ENCODE measurements at regions not wholly inside any gene's neighbourhood (a gene's known extent, or its start where the extent isn't known, plus 50 kb on each side); places are given as distances from the start of the nearest gene placed in this dataset.

DNA sequence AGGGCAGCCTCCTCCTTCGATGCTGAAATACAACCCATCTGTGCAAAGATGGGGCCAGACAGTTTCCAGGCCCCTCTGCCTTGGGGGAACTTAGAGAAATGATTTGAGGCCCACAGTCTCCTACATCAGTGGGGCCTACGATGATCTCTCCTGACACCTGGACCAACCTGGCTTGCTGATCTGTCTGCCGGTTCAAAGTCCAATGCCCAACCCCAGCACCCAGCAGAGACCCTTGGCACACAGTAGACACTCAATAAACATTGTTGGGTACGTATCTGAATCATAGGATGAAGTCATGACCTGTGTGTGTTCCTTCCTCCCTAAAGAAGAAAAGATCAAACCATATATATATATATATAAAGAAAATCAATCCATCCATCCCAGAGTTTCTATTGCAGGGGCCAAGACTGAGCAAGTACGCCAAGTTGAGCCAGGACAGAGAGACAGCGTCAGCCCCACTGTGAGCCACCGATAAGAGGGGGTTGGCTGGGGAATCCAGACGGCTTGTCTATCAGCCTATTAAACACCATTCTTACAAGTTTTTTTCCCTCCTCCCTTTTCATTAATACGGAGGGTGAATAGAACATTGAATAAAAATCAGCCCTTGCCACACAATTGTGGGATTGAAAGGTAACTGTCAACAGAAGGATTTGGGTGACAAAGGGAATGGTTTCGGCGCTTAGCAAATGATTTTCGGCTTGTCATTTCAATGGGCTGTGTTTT, 244.1 kb downstream of the MN1 start:
- DNase-seq: no peak

DNA sequence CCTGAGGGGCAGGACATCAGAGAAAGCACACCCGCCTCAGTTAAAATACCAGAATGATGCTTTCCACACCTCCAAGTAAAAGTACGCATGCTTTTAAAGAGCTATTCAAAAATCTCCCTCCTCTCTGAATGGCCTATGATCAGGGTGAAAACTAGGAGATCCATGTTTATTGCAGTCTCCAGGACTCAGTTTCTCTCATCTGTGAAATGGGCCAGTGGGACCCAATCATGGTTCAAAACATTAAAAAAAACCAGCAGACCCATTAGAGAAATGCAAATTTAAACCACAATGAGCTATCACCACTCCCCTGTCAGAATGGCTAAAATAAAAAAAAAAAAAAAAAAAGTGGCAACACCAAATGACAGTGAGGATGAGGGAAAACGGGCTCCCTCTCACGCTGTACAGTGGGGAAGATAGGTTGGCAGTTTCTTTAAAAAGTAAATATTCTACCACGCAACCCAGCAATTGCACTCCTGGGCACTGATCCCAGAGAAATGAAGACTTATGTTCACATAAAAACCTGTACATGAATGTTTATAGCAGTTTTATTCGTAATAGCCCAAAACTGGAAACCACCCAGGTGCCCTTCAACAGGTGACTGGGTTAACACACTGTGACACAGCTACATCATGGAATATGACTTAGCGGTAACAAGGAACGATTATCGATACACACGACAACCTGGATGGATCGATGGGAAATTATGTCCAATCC, 242.7 kb downstream of the MN1 start:
- no peak for DNase-seq

DNA sequence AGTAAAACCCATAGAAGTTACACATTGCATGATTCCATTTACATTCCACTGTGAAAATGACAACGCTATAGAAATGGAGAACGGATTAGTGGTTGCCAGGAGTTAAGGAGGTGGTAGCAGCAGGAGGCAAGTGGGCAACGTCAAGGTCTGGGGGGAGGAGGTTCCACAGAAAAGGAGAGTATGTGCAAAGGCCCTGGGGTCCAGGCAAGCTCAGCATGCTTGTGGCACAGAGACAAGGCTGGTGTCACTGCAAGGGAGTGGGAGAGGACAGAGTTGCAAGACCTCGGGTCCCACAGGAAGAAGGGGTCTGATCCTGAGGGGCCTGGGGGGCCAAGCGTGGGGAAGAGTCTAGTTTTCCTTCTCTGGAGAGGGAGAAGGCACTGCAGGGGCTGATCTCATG, 240.8 kb downstream of the MN1 start:
- no peak for DNase-seq

DNA sequence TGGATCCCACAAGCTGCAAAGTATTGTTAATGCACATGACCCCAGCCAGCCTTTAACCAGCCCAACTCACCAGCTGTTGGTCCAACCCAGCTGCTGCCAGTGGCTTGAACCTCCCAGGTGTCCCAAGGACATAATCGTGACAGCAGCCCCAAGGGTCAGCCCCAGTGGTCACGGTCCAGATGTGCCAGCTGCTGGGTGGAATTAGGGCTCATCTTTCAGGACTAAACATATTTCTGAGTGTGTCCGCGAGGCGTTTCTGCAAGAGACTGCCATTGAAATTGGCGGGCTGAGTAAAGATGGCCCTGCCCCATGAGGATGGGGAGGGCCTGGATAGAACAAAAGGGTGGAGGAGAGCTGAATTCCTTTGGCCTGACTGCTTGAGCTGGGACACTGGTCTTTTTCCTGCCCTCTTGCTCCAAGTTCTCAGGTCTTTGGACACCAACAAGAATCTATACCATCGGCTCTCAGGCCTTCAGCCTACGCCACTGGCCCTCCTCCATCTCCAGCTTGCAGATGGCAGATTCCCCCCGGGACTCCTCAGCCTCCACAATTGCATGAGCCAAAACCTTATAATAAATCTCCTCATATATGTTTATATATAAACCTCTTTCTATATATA, 240.2 kb downstream of the MN1 start:
- DNase-seq: no peak

DNA sequence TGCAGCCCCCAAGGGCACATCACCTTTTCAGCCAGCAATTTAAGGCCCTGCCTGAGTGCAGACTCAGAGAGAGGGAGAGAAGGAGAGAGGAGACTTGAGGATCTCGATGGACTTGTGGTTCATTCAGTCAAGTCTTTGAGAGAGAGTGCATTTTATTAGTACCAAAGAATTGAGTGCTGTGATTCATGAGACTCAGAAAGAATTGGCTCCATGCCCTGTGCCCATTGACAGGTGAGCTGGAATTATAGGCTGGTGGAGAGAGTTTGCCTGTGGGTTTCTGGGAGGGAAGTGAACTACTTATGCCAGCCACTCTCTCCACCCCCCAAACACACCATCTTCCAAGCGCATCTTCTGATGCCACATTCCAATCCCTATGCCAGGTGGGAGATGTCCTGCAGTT, 236.8 kb downstream of the MN1 start:
- DNase-seq: no peak

DNA sequence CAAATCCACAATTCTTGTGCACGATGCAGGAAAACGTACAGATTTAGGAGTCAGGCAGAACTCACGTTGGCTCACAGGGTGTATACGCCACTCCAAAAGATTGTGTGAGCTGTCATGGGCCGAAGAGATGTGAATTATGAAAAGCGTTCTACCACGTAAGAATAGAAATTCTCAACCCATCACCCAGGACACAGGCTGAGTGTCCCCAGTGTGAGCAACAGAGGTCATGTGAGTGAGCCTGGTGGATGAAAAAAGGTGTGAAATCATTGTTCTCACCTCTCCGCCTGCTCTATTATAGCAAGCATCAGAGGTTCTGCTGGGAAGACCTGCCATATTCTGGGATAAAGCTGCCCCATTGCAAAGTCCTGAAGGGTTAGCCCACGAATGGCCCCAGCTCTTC, 235.0 kb downstream of the MN1 start:
- DNase-seq: no peak

DNA sequence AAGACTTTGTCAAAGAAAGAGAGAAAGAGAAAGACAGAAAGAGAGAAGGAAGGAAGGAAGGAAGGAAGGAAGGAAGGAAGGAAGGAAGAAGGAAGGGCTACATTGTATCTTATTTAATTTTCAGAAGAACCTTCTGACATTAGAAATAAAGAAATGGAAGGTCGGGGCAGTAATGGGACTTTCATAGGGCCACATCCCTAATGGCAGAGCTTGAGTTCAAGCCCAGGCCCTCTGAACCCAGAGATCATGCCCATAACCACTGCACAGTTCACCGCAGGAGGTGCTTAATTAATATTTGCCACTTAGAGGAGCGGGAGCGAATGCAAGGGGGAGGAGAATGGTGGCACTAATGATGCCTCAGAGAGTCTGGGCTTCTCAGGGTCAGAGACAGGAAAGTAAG, 233.3 kb downstream of the MN1 start:
- no peak for DNase-seq

DNA sequence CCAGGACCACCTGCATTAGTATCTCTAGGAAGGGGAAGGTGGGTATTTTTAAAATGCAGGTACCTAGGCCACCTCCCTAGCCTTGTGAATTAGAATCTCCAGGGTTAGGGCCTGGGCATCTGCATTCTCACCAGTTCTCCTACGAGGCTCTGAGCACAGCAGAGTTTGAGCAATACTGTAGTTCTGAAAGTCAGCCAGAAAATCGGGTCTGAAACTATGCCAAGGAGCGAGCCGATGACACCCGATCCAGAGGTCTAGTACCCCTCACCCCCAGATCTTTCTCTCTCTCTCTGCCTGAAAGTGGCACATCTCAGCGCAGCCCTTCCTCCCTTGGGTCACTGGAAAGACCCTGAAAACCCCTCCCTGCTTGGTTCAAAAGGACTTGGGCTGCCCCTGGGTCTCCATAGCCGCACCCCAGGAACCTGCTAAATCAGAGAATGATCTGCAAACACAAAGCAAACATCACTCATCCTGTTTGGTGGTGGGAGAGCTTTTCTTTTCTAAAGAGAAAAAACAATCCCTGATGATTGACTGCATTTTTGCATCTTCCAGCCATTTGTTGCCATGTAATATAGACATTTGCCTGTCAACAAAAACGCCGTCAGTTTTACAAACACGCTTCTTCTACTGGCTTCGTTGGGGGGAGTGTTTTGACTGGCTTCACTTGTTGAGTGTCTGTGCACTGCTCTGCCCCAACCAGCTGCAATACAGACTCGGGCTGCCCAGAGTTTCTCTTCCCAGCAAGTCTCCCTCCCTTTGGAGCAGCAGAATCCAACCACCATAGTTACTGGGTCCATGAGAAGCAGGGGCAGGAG, 229.9 kb downstream of the MN1 start:
- no peak for DNase-seq

DNA sequence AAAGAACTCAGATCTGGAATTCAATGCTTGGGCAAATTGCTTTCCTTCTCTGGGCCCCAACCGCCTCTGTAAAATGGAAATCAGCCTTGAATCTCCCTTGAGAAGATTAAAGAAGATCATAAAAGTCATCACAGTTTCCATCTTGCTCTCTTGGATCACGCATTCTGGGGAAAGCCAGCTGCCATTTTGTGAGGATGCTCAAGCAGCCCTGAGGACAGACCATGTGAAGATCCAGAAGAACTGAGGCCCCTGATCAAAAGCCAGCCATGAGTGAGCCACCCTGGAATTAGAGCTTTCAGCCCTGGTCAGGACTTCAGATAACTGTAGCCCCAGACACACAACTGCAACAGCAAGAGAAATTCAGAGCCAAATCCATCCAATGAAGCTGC, 229.3 kb downstream of the MN1 start:
- no peak for DNase-seq

DNA sequence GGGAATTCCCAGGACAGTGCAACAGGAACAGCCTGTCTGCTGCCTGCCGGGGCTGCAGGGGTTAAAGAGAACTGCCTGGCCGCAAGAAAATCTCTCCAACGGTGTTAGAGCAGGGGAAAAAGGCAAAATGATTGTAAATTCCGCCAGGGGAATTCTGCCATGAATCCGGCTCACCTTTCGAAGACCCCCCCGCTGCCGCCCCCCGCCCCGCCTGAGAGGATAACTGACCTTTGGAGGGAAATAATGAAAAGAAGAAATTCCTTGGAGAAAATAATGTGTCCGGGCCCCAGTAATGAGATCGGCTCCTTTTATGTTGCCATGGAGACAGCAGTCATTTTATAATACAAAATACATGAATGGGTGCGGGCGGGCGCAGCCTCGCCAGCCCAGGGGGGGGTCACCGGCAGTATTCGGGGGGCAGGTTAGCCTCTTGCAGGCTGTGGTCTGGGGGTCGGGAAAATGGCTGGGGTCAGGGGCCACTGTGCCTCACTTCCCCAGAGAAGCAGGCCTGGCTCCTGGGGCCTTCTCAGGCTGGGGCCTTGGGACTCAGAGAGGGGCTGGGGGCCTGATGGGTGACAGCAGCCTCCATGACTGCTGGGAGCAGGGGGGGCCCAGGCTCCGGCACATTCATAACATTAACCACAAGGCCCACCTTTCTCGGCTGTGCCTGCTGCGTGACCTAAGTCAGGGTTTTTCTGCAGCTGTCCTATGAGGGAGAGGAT, 228.1 kb downstream of the MN1 start:
- no peak for DNase-seq

DNA sequence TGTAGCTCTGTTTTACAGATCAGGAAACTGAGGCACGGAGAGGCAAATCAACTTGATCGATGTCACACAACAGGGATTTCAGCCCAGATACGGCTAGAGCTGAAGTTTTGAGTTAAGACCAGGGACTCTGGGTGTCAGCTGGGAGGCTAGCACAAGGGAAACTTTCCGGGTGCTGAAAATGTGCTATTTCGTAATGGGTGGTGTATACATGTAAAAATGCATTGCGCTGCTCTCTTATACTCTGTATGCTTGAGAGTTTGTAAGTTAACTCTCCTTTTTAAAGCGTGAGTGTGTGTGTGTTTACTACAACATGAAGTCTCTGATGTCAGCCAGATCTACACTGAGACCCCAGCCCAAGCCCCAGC, 227.6 kb downstream of the MN1 start:
- no peak for DNase-seq

DNA sequence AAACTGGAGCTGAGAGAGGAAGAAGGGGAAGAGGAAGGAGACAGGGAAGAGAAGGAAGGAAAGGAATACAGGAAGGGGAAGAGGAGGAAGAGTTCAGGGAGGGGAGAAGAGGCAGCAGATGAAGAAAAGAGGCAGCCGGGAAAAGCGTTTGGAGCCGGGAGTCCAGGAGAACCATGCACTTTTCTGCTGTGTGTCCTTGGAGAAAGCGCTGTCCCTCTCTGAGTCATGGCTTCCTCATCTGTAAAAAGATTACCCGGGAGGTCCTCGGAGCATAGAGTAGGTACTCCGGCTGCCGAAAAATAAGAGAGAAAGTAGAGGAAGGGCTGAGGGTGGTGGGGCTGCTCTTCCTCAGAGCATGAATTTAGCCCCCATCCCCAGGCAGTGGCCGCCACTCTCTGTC, 226.9 kb downstream of the MN1 start:
- DNase-seq: no peak

DNA sequence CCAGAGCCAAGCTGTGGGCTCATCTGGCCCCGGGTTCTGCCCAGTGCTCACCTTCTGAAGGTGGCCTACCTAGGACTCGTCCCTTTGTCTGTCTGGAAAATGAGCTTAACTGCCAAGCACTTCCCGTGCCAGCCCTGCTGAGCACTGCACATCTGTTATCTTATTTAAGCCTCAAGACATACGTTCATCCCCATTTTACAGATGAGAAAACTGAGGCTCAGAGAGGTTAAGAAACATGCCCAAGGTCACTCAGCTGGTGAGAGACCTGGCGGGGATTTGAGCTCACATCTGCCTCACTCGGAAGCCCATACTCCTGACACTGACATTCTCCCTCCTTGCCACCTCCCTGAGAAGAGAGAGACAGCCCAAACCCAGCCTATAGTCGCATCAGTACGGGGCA, 226.2 kb downstream of the MN1 start:
- DNase-seq: no peak

DNA sequence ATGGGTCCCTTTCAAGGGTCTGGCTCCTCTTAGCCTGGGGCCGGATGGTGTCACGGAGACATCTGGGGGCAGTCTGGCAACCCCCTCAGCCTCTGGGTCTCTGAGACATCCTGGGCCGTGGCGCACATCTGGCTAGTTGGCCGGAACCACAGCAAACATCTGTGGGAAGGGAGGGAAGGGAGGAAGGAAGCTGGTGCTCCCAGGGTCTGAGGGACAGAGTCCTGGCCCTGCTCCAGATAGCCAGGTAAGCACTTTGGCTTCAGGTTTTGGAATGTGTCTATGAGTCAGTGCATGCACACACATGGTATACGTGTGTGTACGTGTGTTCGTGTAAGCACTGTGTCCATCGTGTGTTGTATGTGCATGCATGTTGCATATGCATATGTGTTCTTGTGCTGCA, 225.1 kb downstream of the MN1 start:
- no peak for DNase-seq

DNA sequence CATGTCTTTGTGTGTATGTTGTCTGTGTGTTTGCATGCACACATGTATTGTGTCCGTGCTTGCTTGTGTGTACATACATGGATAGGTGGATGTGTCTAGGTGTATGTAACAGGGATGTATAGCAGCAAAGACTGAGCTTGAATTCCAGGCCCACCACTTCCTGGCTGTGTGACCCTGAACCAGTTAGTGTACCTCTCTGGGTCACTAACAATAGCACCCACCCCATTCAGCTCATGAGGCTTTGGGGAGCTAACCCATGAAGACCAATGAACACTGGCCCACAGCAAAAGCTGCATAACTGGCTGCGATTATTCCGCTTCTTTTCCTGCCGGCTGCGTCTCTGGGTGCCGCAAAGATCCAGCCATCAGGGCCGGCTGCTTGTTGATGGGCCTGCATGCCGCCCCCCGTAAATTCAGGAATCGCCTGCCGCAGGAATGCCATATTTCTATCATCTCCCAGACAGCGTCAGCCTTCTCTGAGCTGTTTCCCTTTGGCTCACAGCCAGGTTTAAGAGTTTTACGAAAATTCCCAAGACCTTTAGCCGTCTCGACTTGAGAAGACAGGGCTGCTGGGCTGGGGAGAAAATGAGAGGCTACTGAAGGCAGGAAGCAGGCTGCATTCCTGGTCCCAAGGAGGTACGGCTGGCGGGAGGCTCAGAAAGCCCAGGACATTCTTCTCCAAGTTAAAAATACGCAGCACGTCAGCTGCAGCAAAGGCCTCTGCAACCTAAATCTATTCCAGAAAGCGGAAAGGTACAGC, 224.6 kb downstream of the MN1 start:
- DNase-seq: no peak

DNA sequence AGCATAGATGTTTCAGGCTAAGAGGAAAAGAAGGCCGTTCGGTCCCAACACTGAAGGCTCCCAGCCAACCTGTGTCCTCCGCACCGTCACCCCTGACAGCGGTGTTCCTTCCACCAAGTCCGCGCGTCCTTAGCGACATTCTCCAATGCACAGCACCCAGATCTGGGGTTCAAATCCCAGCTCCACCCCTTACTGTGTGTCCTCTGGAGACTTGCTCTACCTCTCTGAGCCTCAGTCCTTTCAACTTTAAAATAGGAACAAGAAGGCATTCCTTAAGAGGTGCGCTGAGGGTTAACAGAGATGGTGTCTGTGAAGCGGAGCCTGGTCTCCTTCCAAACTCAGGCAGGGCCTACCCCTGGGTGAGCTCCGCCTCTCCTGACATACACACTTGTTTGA, 224.0 kb downstream of the MN1 start:
- no peak for DNase-seq

DNA sequence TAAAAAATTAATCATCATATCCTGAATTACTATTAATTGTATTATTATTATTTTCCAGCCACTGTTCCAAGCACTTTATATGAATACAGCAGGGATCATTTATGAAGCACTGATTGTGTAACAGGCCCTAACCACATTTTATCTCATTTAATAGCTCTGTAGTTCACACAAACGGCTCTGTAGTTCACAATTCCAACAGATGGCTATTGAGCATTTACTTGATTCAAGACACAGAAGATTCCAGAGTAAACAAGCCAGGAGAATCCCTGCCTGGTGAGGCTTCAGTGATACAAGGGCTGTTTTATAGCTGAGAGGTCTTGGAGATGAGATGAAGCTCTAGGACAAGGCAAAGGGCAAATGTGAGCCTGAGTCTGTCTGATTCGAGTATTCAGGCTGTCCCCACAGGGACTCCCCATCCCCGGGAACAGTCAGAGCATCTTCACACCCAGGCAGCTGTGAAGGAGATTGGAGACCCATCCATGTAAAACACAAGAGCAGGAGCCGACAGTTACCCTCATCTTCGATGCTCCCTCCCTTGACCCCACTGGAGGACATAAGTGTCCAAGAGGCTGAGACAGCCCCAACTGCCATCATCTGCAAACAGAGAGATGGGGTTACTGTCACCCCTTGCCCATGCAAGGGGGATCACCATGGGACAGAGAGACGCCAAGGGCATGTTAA, 222.5 kb downstream of the MN1 start:
- DNase-seq: no peak

DNA sequence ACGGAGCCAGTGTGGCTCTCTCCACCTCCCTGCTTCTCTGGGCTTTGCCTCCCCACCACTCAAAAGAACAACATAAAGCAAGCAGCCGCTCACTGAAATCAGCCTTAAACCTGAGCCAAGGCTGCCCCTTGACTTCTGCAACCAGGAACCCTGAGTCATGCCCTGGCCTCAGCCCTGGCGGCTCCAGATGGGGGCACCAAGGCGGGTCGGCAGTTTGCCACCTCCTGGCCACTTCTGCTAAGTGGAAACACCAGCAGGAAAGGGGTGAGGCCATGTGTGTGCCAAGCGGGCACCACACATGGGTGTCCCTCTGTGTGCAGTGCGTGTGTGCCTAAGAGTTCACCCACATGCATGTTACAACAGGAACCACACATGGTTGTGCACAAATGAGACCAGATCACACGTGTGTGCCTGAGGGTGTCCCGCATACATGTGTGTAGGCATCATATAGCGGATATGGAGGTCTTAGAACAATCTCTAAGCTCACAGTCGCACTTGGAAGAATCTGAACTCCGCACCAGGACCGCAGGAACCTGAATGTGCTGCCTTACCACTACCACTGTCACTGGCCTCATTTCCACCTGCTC, 221.2 kb downstream of the MN1 start:
- no peak for DNase-seq

DNA sequence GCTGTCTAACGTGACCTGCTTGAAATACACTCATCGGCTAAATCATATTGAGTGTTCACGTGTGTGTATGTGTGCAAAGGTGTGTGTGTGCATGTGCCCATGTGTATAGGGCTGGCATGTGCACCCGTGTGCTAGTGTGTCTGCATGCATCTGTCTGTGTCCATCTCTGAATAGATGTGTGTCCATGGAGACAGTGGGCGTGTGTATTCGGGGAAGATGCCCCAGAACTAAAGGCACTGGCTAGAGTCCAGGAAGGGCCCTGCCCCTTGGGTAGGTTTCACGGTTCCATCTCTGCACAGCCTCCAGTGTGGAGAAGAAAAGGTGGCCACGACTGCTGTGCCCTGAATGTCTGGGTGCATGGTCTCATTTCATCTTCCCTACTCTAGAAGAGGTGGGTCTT, 220.3 kb downstream of the MN1 start:
- no peak for DNase-seq

DNA sequence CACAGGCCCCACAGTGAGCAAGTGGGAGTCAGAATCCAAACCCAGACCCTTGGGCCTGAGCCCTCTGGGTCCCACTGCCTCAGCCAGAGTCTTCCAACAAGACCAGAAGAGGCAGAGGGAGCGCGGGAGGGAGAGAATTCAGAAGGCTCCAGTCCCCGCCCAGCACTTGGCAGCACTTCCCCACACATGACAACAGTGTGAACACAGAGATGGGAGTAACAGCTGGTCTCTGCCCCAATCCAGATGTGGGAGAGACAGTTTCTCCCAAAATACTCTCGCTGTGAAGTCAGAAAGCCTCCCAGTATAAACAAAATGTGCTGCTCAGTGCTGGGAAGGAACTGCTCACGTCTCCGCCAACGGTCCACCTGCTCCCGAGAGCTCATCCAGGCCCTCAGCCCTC, 219.9 kb downstream of the MN1 start:
- no peak for DNase-seq

DNA sequence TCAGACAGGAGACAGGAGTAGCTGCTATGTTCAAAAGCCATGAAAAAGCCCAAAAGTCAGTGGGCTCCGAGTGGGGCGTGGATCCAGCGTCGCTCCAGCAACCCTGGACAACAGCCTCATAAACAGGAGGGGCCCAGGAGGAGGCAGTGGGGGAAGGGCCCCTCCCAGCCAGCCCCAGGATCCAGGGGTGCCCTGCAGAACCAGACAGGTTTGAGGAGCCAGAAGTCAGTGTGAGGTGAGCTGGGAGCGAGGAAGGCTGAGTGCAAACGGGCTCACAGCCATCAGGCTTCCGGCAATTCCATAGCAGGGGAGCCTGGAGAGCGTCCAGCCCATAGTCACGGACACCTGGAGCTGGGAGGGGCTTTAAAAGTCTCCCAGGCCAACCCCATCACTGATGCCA, 217.7 kb downstream of the MN1 start:
- no peak for DNase-seq

All from SHP77 (cell line).